ENCODE measurements at regions not wholly inside any gene's neighbourhood (a gene's known extent, or its start where the extent isn't known, plus 50 kb on each side); places are given as distances from the start of the nearest gene placed in this dataset.

GRCh38 chr11:25901415-25901814, 430.5 kb upstream of the ANO3 start:
- DNase-seq = no peak

GRCh38 chr11:25902476-25902875, 429.5 kb upstream of the ANO3 start:
- no peak for DNase-seq

- DNase-seq = no peak
These were observed 423.2 kb upstream of the ANO3 start for GRCh38 chr11:25908726-25909125.

- no peak for DNase-seq
These were observed 421.8 kb upstream of the ANO3 start for GRCh38 chr11:25910086-25910485.

- no peak for DNase-seq
These were observed 411.6 kb upstream of the ANO3 start for GRCh38 chr11:25920356-25920755.

- DNase-seq = no peak
These were observed 407.3 kb upstream of the ANO3 start for GRCh38 chr11:25924586-25924985.

GRCh38 chr11:25925359-25925758, 406.6 kb upstream of the ANO3 start:
- DNase-seq = no peak

GRCh38 chr11:25927411-25927953, 404.4 kb upstream of the ANO3 start:
- DNase-seq = no peak

DNA sequence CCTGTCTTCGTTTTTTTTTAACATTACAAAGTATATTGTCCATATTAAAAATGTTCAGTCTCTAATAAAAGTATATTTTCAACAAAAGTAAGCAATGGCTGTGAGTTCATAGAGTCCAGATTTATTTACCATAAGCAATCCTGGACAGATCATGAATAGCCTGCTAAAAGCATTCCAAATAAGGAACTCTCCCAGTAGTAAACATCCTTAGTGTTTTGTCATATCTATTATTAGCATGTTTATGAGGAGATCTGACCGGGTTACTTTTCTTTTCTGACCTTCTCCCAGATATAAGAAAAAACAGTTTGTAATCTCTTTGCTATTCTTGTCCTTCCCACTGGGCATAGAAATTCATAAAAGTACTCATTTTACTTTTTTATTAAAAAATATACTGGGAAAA, 403.9 kb upstream of the ANO3 start:
- DNase-seq = no peak

DNA sequence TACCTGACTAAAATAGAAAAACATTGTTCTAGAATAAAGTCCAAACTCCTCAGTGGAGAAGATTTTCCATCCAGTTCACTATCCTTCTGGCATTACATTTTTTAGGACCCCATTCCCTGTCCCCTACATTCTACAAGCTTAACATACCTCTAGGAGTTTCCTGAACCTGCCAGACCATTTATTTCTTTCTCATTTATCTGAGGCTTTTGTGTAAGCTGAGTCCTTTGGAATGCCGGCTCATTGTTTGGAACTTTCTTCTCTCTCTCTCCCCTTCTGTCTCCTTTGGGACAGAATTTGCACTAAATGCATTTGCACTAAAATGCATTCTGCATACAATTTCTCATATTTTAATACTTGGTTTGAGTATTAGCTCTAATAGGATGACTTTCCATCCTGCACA, 393.0 kb upstream of the ANO3 start:
- DNase-seq = no peak

DNA sequence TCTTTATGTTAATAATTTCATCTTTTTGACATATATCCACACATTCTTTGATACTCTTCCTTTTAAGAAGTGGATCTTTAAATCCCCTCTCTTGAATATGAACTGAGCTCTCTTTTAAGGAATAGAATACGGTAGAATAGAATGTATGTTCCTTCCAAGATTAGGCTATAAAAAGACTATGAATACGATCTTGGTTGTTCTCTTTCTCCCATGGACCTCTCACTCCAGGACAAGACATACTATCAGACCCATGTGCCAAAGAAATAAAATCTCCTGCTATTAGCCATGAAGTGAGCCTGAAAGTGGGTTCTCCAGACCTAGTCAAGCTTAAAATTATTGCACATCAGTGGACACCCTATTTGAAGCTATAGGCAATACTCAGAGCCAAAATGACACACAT, 392.2 kb upstream of the ANO3 start:
- DNase-seq = no peak

GRCh38 chr11:25941353-25941752, 390.6 kb upstream of the ANO3 start:
- DNase-seq = no peak

DNA sequence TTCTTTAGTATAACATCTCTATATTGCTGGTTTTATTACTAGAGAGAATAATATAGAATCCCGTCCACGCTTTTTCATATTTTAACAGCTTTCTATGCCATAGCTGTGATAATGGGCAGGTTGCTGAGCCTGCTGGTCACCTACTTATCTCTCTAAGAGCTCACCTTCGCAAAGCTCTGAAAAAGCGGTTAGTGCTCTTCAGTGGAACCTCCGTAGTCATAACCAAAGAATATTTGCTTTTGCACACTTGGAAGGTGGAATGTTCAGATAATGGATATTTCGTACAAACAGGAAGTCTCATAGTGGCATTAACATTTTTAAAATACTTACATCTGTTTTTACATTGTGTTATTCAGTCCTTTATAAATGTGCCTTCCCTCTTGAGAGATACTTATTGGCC, 388.9 kb upstream of the ANO3 start:
- DNase-seq = no peak

- no peak for DNase-seq
These were observed 387.9 kb upstream of the ANO3 start for GRCh38 chr11:25943777-25944661.

- DNase-seq = no peak
These were observed 382.0 kb upstream of the ANO3 start for GRCh38 chr11:25949918-25950317.

DNA sequence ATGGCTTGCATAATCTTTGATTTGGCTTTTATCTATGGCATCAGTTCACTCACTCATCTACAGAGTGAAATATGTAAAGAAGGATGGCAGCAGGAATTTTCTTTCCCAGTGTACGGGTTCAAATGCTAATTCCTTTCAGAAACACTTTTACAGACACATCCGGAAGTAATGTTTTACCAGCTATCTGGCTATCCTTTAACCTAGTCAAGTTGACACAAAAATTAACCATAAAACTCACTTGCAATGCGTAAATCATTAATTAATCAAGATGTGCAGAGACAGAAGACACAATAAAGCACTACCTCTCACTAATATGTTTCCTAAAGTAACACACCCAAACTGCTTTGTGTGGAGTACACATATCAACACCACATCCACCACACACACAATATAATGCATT, 378.9 kb upstream of the ANO3 start:
- DNase-seq = no peak

GRCh38 chr11:25958045-25958444, 373.9 kb upstream of the ANO3 start:
- DNase-seq = no peak

- DNase-seq = no peak
These were observed 370.4 kb upstream of the ANO3 start for GRCh38 chr11:25961539-25961938.

DNA sequence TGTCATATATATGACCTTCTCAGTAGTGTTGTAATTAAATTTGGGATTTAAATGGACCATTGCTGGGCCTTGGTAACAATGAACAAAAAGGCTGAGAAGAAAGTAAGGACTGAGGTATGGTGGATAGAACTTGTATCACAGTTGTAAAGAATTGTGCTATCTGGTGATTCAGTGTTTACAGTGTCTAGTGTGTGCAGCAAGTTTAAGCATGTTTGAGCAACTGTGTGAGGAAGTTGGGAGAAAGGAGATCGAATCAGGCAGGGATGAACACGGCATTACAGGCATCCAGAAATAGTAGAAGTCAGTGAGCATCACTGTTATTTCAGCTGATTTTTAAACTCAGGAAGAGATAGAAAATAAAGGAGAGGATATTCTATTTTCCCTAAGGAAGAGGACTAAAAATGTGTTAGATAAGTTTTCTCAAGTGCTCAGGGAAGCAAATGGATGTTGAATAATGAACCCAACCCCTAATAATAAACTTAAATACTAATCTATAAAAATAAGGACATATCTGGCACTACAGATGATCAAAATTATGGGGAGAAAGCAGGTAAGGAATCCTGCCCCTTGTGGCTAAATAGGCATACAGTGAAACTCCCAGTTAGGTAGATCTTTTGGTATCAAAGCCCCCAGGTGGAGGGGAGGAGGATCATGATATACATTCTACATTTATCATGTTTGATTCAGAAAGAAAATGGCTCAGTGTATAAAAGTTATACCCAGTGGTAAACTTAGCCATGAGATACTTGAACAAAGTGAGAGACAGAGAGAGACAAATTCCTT, 361.0 kb upstream of the ANO3 start:
- DNase-seq = no peak

DNA sequence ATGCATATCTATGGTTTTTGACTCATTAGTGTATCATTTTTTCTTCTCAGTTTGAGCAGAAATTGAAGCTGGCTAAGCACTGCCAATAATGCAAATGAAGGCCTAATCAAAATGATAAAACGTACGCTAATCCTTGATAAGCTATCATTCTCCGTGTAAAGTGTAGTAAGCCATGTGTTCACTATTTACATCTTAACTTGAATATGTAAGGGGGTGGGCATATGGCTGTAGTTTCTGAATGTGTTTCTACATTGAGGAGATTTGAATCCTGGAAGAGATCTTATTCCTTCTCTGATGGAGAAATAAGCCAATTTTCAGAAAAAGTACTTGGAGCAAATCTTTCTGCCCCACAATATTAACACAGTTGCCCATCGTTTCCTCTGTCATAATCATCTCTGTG, 351.8 kb upstream of the ANO3 start:
- no peak for DNase-seq

- DNase-seq = no peak
These were observed 349.9 kb upstream of the ANO3 start for GRCh38 chr11:25981998-25982397.

DNA sequence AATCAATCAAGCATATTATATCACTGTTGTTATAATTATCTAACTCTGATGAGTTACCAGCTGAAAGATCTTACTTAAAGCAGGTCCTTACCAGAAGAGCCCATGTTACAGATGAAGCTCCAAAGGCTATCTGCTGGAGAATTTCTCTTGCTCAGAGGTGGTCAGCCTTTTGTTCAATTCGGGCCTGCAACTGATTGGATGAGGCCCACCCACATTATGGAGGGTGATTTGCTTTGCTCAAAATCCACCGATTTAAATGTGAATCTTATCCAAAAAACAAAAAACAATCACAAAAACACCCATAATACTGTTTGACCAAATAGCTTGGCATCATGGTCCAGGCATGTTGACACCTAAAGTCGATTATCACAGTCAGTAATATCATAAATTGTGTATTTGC, 348.6 kb upstream of the ANO3 start:
- DNase-seq = no peak

GRCh38 chr11:25988178-25988577, 343.8 kb upstream of the ANO3 start:
- no peak for DNase-seq

GRCh38 chr11:25990406-25990805, 341.5 kb upstream of the ANO3 start:
- DNase-seq = no peak

Measured in stimulated activated CD4-positive, alpha-beta T cell treated with anti-CD3 and anti-CD28 coated beads, Interleukin-2, amount 100 ng/mL, for 48 hours (primary cell).